Body of pancreas (tissue), 4 donors: ENCODE measurements at regions not wholly inside any gene's neighbourhood (a gene's known extent, or its start where the extent isn't known, plus 50 kb on each side); places are given as distances from the start of the nearest gene placed in this dataset.
"Not testable (repeated sequence)": the region's sequence is repeated elsewhere in the genome, so short reads cannot be mapped to it uniquely, and the experiment has no call there.

ENCODE experiments used
- CTCF ChIP-seq, 7 experiments: fragments of 450-650 bp in 4 of 7; fragments of 200-600 bp in 3 of 7; sonication (generic) in 3 of 7; IDR thresholded peaks; one replicate each; pipeline ENCODE4 v1.5.1; 2016 to 2019; ENCODE audit warnings: antibody characterized with exemption in 7 of 7
- POLR2A ChIP-seq, 3 donors: fragments of 450-650 bp; IDR thresholded peaks; one replicate each; pipeline ENCODE4 v1.6.1; 2016; ENCODE audit warnings: antibody characterized with exemption in 3 of 3, mild to moderate bottlenecking in 2 of 3

- not testable (repeated sequence) for TF ChIP-seq CTCF, POLR2A (IDR thresholded peaks at IDR 0.05)
These were observed 255.0 kb downstream of the GOLGA6L6 start for GRCh38 chr15:20286559-20286958.
